ENCODE measurements at regions not wholly inside any gene's neighbourhood (a gene's known extent, or its start where the extent isn't known, plus 50 kb on each side); places are given as distances from the start of the nearest gene placed in this dataset.
"Not testable (repeated sequence)": the region's sequence is repeated elsewhere in the genome, so short reads cannot be mapped to it uniquely, and the experiment has no call there.

- no peak for DNase-seq (ENCODE audit: extremely low read depth in 1 of 11, low read depth in 9 of 11, low spot score in 4 of 11)
Measured at GRCh38 chr15:54790693-54791092, 406.0 kb downstream of the RSL24D1 start.

- no peak for DNase-seq (ENCODE audit: extremely low read depth in 1 of 11, low read depth in 9 of 11, low spot score in 4 of 11)
Measured at GRCh38 chr15:54789376-54789775, 407.4 kb downstream of the RSL24D1 start.

DNA sequence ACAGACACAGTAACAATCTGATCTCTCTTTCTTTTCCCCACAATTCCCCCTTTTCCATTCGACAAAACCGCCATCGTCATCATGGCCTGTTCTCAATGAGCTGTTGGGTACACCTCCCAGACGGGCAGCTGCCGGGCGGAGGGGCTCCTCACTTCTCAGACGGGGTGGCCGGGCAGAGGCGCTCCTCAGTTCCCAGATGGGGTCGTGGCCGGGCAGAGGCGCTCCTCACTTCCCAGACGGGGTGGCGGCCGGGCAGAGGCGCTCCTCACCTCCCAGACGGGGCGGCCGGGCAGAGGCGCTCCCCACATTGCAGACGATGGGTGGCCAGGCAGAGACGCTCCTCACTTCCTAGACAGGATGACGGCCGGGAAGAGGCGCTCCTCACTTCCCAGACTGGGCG, 415.5 kb downstream of the RSL24D1 start:
- DNase-seq (ENCODE audit: extremely low read depth in 1 of 11, low read depth in 9 of 11, low spot score in 4 of 11), result not testable (repeated sequence)

DNA sequence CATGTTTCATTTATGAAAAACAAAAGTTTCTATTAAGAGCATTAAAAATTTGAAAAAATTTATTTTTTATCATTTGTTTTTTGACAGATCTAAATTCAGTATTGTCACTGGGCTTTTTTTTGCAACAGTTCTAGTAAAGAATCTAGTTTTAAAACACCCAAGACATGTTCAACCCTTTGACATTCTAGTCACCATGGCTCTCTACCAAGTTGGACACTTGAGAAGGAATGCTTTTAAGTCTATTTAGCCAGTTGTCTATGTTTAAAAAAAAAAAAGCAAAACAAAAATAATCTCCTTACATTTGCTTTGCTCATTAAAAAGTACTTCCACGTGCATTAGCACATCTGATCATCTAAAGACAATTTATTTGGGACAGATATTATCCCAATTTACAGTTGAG, 417.5 kb downstream of the RSL24D1 start:
- DNase-seq (ENCODE audit: extremely low read depth in 1 of 11, low read depth in 9 of 11, low spot score in 4 of 11), result no peak

GRCh38 chr15:54776410-54776809, 420.3 kb downstream of the RSL24D1 start:
- DNase-seq (ENCODE audit: extremely low read depth in 1 of 11, low read depth in 9 of 11, low spot score in 4 of 11), result no peak

GRCh38 chr15:54772663-54773062, 424.1 kb downstream of the RSL24D1 start:
- no peak for DNase-seq (ENCODE audit: extremely low read depth in 1 of 11, low read depth in 9 of 11, low spot score in 4 of 11)

- DNase-seq (ENCODE audit: extremely low read depth in 1 of 11, low read depth in 9 of 11, low spot score in 4 of 11), result not testable (repeated sequence)
Measured at GRCh38 chr15:54749461-54749860, 447.3 kb downstream of the RSL24D1 start.

DNA sequence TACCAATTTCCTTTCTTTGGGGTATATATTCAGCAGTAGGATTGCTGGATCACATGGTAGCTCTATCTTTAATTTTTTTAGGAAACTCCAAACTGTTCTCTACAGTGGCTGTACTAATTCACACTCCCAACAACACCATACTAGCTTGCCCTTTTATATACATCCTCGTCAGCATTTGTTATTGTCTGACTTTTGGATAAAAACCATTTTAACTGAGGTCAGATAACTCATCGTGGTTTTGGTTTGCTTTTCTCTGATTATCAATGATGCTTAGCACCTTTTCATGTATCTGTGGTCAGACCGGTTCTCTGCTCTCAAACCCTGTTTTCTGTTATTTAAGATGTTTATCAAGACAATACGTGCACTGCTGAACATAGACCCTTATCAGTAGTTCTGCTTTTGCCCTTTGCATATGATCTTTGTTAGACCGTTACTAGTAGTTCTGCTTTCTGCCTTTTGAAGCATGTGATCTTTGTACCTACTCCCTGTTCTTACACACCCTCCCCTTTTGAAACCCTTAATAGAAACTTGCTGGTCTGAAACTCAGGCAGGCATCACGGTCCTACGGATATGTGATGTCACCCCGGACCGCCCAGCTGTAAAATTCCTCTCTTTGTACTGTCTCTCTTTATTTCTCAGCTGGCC, 474.3 kb downstream of the RSL24D1 start:
- no peak for DNase-seq (ENCODE audit: extremely low read depth in 1 of 11, low read depth in 9 of 11, low spot score in 4 of 11)

DNA sequence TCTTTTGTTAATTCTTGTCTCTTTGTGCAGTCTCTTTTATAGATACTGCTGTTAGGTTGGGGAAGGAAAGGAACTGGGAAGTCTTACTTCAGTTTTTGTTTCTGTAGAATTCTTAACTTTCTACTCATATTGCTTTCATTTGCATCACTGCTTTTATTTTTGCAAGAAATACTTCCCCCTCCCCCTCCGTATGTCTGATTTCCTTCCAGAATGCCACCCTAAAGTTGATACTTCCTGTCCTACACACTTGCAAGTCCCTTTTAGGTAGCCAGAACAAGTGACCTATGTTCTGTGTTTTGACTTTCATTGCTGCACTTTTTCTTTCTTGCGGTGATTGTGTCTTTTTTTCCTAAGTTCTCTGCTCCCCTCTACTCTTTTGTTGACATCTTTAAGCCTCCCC, 477.4 kb downstream of the RSL24D1 start:
- DNase-seq (ENCODE audit: extremely low read depth in 1 of 11, low read depth in 9 of 11, low spot score in 4 of 11), result no peak

- DNase-seq (ENCODE audit: extremely low read depth in 1 of 11, low read depth in 9 of 11, low spot score in 4 of 11), result no peak
Measured at GRCh38 chr15:54707805-54708752, 488.7 kb downstream of the RSL24D1 start.

DNA sequence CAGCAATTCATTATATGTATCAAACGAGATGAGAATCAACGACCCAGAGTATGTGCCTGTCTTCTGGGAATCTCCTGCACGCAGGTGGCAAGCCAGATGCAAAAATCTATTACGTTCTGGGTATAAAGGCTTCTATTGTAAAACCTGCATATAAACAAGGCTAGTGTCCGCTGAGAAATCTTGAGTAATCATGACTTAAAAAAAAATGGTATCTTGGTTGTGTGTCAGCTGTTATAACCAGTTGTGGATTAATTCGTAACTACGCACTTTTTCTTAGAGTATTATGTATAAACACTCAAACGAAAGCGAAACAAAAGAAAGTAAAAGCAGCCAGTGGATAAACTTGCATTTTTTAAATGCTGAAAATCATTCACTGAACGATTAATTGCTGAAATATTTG, 509.1 kb downstream of the RSL24D1 start:
- no peak for DNase-seq (ENCODE audit: extremely low read depth in 1 of 11, low read depth in 9 of 11, low spot score in 4 of 11)
